Endothelial cell of umbilical vein (primary cell): ENCODE measurements at regions not wholly inside any gene's neighbourhood (a gene's known extent, or its start where the extent isn't known, plus 50 kb on each side); places are given as distances from the start of the nearest gene placed in this dataset.

Source experiments
- BruUV-seq: library from RNA; stranded (reverse); fragments of 400-500 nt; replicated peaks from 2 replicates; lab custom pipeline; 2021; lab: Mats Ljungman, UMichigan
- CTCF ChIA-PET: fragments of 300-600, 350-600 bp; sonication (Branson Sonifier 250); formaldehyde crosslinking; loops from one replicate; lab custom pipeline; 2021; ENCODE audit warnings: antibody characterized with exemption, inconsistent platforms; lab: Charles Lee
- POLR2A ChIA-PET: fragments of 300-600, 350-600 bp; sonication (Branson Sonifier 250); formaldehyde crosslinking; loops from one replicate; lab custom pipeline; 2021; ENCODE audit warnings: antibody characterized with exemption, inconsistent platforms; lab: Charles Lee
- DNase-seq: peaks from one replicate; pipeline ENCODE4 v3.0.0-alpha.2; 2011; ENCODE audit warnings: low read depth, low spot score
- FAIRE-seq: peaks from 2 replicates; lab custom pipeline; 2011; peaks lifted over from hg19 to GRCh38; lab: Jason Lieb, UNC
- H2AFZ ChIP-seq: 2 replicates; pipeline ENCODE4 v1.6.0; 2012; ENCODE audit warnings: low read depth, low read length, control low read depth, inconsistent platforms
- H3K27ac ChIP-seq: 2 replicates; pipeline ENCODE4 v1.5.1; 2011; ENCODE audit warnings: low read depth, mild to moderate bottlenecking, control low read depth, low read length, moderate library complexity; ENCODE audit not compliant: insufficient read depth
- H3K27me3 ChIP-seq, 2 experiments: 2 replicates each; pipeline versions ENCODE4 v1.6.0 to v1.6.1; 2011; ENCODE audit warnings: low read length in 2 of 2, mixed read lengths in 1 of 2; ENCODE audit not compliant: control insufficient read depth in 2 of 2, insufficient read depth in 2 of 2
- H3K36me3 ChIP-seq, 2 experiments: 2 replicates in 1 of 2; 3 replicates in 1 of 2; pipeline ENCODE4 v1.5.1; 2011; ENCODE audit warnings: low read length in 2 of 2, mild to moderate bottlenecking in 1 of 2, moderate library complexity in 1 of 2; ENCODE audit not compliant: control insufficient read depth in 2 of 2, insufficient read depth in 2 of 2; ENCODE audit errors: extremely low read depth in 1 of 2
- H3K4me1 ChIP-seq: 3 replicates; pipeline ENCODE4 v1.5.1; 2011; ENCODE audit warnings: mild to moderate bottlenecking, low read length; ENCODE audit not compliant: control insufficient read depth, insufficient read depth; ENCODE audit errors: extremely low read depth
- H3K4me2 ChIP-seq: 2 replicates; pipeline ENCODE4 v1.6.1; 2011; ENCODE audit warnings: low read length, control low read depth, mixed read lengths; ENCODE audit not compliant: insufficient read depth
- H3K4me3 ChIP-seq, 3 experiments: fragments of 200-600 bp in 1 of 3; sonication (generic), shearing (Covaris generic) in 1 of 3; replicated peaks in 1 of 3; 2 replicates each; pipeline ENCODE4 v1.5.1; 2011 to 2016; ENCODE audit warnings: control low read depth in 3 of 3, low read length in 3 of 3, mild to moderate bottlenecking in 2 of 3, inconsistent platforms in 1 of 3, low read depth in 1 of 3, moderate library complexity in 1 of 3; ENCODE audit not compliant: insufficient read depth in 1 of 3
- H3K79me2 ChIP-seq: 2 replicates; pipeline ENCODE4 v1.6.0; 2012; ENCODE audit warnings: low read length, inconsistent platforms; ENCODE audit not compliant: control insufficient read depth, insufficient read depth
- H3K9ac ChIP-seq: replicated peaks from 2 replicates; pipeline ENCODE3; 2011; ENCODE audit warnings: low read length, control low read depth; ENCODE audit not compliant: insufficient read depth; ENCODE audit errors: extremely low read depth
- H3K9me1 ChIP-seq: replicated peaks from 3 replicates; pipeline ENCODE4 v1.6.0; 2011; ENCODE audit warnings: mild to moderate bottlenecking, low read length; ENCODE audit not compliant: control insufficient read depth, insufficient read depth; ENCODE audit errors: extremely low read depth
- H3K9me3 ChIP-seq: replicated peaks from 2 replicates; pipeline ENCODE4 v1.5.1; 2012; ENCODE audit warnings: low read length, inconsistent platforms; ENCODE audit not compliant: control insufficient read depth, insufficient read depth
- H4K20me1 ChIP-seq: replicated peaks from 2 replicates; pipeline ENCODE3; 2011; ENCODE audit warnings: mild to moderate bottlenecking, low read length; ENCODE audit not compliant: control insufficient read depth, insufficient read depth; ENCODE audit errors: extremely low read depth
- FOS ChIP-seq: IDR thresholded peaks from 2 replicates; pipeline ENCODE4 v1.6.1; 2011; ENCODE audit warnings: mild to moderate bottlenecking, low read length, moderate library complexity, borderline replicate concordance; ENCODE audit not compliant: insufficient read depth
- JUN ChIP-seq: IDR thresholded peaks from 2 replicates; pipeline ENCODE4 v1.6.1; 2011; ENCODE audit warnings: borderline replicate concordance, low read depth; ENCODE audit not compliant: insufficient read length, insufficient read depth
- MAX ChIP-seq: IDR thresholded peaks from 2 replicates; pipeline ENCODE4 v1.6.1; 2011; ENCODE audit not compliant: insufficient read depth, insufficient read length
- MYC ChIP-seq: IDR thresholded peaks from one replicate; pipeline ENCODE4 v1.6.1; 2011; ENCODE audit warnings: mild to moderate bottlenecking, low read depth, low read length
- POLR2A ChIP-seq: IDR thresholded peaks from 2 replicates; pipeline ENCODE4 v1.6.1; 2012; ENCODE audit warnings: low read depth, mild to moderate bottlenecking, control low read depth, low read length
- POLR2AphosphoS5 ChIP-seq: IDR thresholded peaks from 2 replicates; pipeline ENCODE4 v1.6.1; 2012; ENCODE audit warnings: low read depth, mild to moderate bottlenecking, control low read depth, low read length, moderate library complexity; ENCODE audit not compliant: insufficient read depth
- dilution Hi-C: fragments of 300-500 bp; cut with MboI; formaldehyde crosslinking; loops from one replicate; pipeline ENCODE4 v1.15.0; 2019; ENCODE audit warnings: low sequenced_read_pairs; ENCODE audit not compliant: extremely low pct_ligation_motif_present
- intact Hi-C: fragments of 100-400 bp; cut with micrococcal nuclease; formaldehyde crosslinking; loops from one replicate; pipeline ENCODE4 v1.10.0; 2022

GRCh38 chr2:223282221-223282620 lies 230.2 kb downstream of the KCNE4 start:
- intact Hi-C loops: no loop called here
- Histone ChIP-seq H3K9me1 (no peaks in the 10 kb centered on the region), H3K9me3 (no peaks in the 10 kb centered on the region), H3K79me2 (no peaks in the 10 kb centered on the region), H3K27ac (no peak overlapping the region), H3K27me3 (no peaks in the 10 kb centered on the region), H3K9ac (no peak overlapping the region), H3K4me2 (no peak overlapping the region), H3K36me3 (no peaks in the 10 kb centered on the region), H3K4me3 (no peak overlapping the region), H4K20me1 (no peaks in the 10 kb centered on the region), H2AFZ (no peak overlapping the region), H3K4me1 (no peaks in the 10 kb centered on the region)
- DNase-seq (no peak), FAIRE-seq (no peak)
- POLR2A ChIA-PET: no interaction called here
- CTCF ChIA-PET: no interaction called here
- dilution Hi-C loops: no loop called here
- TF ChIP-seq MYC: no peak
- TF ChIP-seq MAX: no peak
- no TSS peak for BruUV-seq

- no peak overlapping the region for H3K4me2 ChIP-seq
- H3K27me3 ChIP-seq: no peaks in the 10 kb centered on the region
- no peak overlapping the region for H3K4me3 ChIP-seq
- H3K79me2 ChIP-seq: no peaks in the 10 kb centered on the region
- H2AFZ ChIP-seq: no peak overlapping the region
- POLR2A ChIA-PET: no interaction called here
- FAIRE-seq (no peak), DNase-seq (no peak)
- BruUV-seq: no TSS peak
- no peak overlapping the region for H3K27ac ChIP-seq
- no peaks in the 10 kb centered on the region for H4K20me1 ChIP-seq
- H3K9me1 ChIP-seq: no peaks in the 10 kb centered on the region
- TF ChIP-seq JUN: no peak
- TF ChIP-seq FOS: no peak
- TF ChIP-seq POLR2A: no peak
- TF ChIP-seq MAX: no peak
- no peak for TF ChIP-seq POLR2AphosphoS5
- H3K9me3 ChIP-seq: no peaks in the 10 kb centered on the region
- H3K36me3 ChIP-seq: no peaks in the 10 kb centered on the region
- intact Hi-C loops (no loop called here), dilution Hi-C loops (no loop called here)
- CTCF ChIA-PET: no interaction called here
- H3K9ac ChIP-seq: no peak overlapping the region
- no peaks in the 10 kb centered on the region for H3K4me1 ChIP-seq
Observed at GRCh38 chr2:223283329-223283728, 231.3 kb downstream of the KCNE4 start.
